Endothelial cell of umbilical vein (primary cell): ENCODE measurements at regions not wholly inside any gene's neighbourhood (a gene's known extent, or its start where the extent isn't known, plus 50 kb on each side); places are given as distances from the start of the nearest gene placed in this dataset.

ENCODE experiments used
- BruUV-seq: library from RNA; stranded (reverse); fragments of 400-500 nt; replicated peaks from 2 replicates; lab custom pipeline; 2021; lab: Mats Ljungman, UMichigan
- CTCF ChIA-PET: fragments of 300-600, 350-600 bp; sonication (Branson Sonifier 250); formaldehyde crosslinking; loops from one replicate; lab custom pipeline; 2021; ENCODE audit warnings: antibody characterized with exemption, inconsistent platforms; lab: Charles Lee
- POLR2A ChIA-PET: fragments of 300-600, 350-600 bp; sonication (Branson Sonifier 250); formaldehyde crosslinking; loops from one replicate; lab custom pipeline; 2021; ENCODE audit warnings: antibody characterized with exemption, inconsistent platforms; lab: Charles Lee
- DNase-seq: peaks from one replicate; pipeline ENCODE4 v3.0.0-alpha.2; 2011; ENCODE audit warnings: low read depth, low spot score
- FAIRE-seq: peaks from 2 replicates; lab custom pipeline; 2011; peaks lifted over from hg19 to GRCh38; lab: Jason Lieb, UNC
- H2AFZ ChIP-seq: 2 replicates; pipeline ENCODE4 v1.6.0; 2012; ENCODE audit warnings: low read depth, low read length, control low read depth, inconsistent platforms
- H3K27ac ChIP-seq: 2 replicates; pipeline ENCODE4 v1.5.1; 2011; ENCODE audit warnings: low read depth, mild to moderate bottlenecking, control low read depth, low read length, moderate library complexity; ENCODE audit not compliant: insufficient read depth
- H3K27me3 ChIP-seq, 2 experiments: 2 replicates each; pipeline versions ENCODE4 v1.6.0 to v1.6.1; 2011; ENCODE audit warnings: low read length in 2 of 2, mixed read lengths in 1 of 2; ENCODE audit not compliant: control insufficient read depth in 2 of 2, insufficient read depth in 2 of 2
- H3K36me3 ChIP-seq, 2 experiments: 2 replicates in 1 of 2; 3 replicates in 1 of 2; pipeline ENCODE4 v1.5.1; 2011; ENCODE audit warnings: low read length in 2 of 2, mild to moderate bottlenecking in 1 of 2, moderate library complexity in 1 of 2; ENCODE audit not compliant: control insufficient read depth in 2 of 2, insufficient read depth in 2 of 2; ENCODE audit errors: extremely low read depth in 1 of 2
- H3K4me1 ChIP-seq: 3 replicates; pipeline ENCODE4 v1.5.1; 2011; ENCODE audit warnings: mild to moderate bottlenecking, low read length; ENCODE audit not compliant: control insufficient read depth, insufficient read depth; ENCODE audit errors: extremely low read depth
- H3K4me2 ChIP-seq: 2 replicates; pipeline ENCODE4 v1.6.1; 2011; ENCODE audit warnings: low read length, control low read depth, mixed read lengths; ENCODE audit not compliant: insufficient read depth
- H3K4me3 ChIP-seq, 3 experiments: fragments of 200-600 bp in 1 of 3; sonication (generic), shearing (Covaris generic) in 1 of 3; replicated peaks in 1 of 3; 2 replicates each; pipeline ENCODE4 v1.5.1; 2011 to 2016; ENCODE audit warnings: control low read depth in 3 of 3, low read length in 3 of 3, mild to moderate bottlenecking in 2 of 3, inconsistent platforms in 1 of 3, low read depth in 1 of 3, moderate library complexity in 1 of 3; ENCODE audit not compliant: insufficient read depth in 1 of 3
- H3K79me2 ChIP-seq: 2 replicates; pipeline ENCODE4 v1.6.0; 2012; ENCODE audit warnings: low read length, inconsistent platforms; ENCODE audit not compliant: control insufficient read depth, insufficient read depth
- H3K9ac ChIP-seq: replicated peaks from 2 replicates; pipeline ENCODE3; 2011; ENCODE audit warnings: low read length, control low read depth; ENCODE audit not compliant: insufficient read depth; ENCODE audit errors: extremely low read depth
- H3K9me1 ChIP-seq: replicated peaks from 3 replicates; pipeline ENCODE4 v1.6.0; 2011; ENCODE audit warnings: mild to moderate bottlenecking, low read length; ENCODE audit not compliant: control insufficient read depth, insufficient read depth; ENCODE audit errors: extremely low read depth
- H3K9me3 ChIP-seq: replicated peaks from 2 replicates; pipeline ENCODE4 v1.5.1; 2012; ENCODE audit warnings: low read length, inconsistent platforms; ENCODE audit not compliant: control insufficient read depth, insufficient read depth
- H4K20me1 ChIP-seq: replicated peaks from 2 replicates; pipeline ENCODE3; 2011; ENCODE audit warnings: mild to moderate bottlenecking, low read length; ENCODE audit not compliant: control insufficient read depth, insufficient read depth; ENCODE audit errors: extremely low read depth
- FOS ChIP-seq: IDR thresholded peaks from 2 replicates; pipeline ENCODE4 v1.6.1; 2011; ENCODE audit warnings: mild to moderate bottlenecking, low read length, moderate library complexity, borderline replicate concordance; ENCODE audit not compliant: insufficient read depth
- GATA2 ChIP-seq: IDR thresholded peaks from 2 replicates; pipeline ENCODE4 v1.7.0; 2011; ENCODE audit warnings: low read depth, mild to moderate bottlenecking, moderate library complexity, mixed read lengths, low read length; ENCODE audit not compliant: insufficient read length, insufficient read depth
- MYC ChIP-seq: IDR thresholded peaks from one replicate; pipeline ENCODE4 v1.6.1; 2011; ENCODE audit warnings: mild to moderate bottlenecking, low read depth, low read length
- POLR2A ChIP-seq: IDR thresholded peaks from 2 replicates; pipeline ENCODE4 v1.6.1; 2012; ENCODE audit warnings: low read depth, mild to moderate bottlenecking, control low read depth, low read length
- POLR2AphosphoS5 ChIP-seq: IDR thresholded peaks from 2 replicates; pipeline ENCODE4 v1.6.1; 2012; ENCODE audit warnings: low read depth, mild to moderate bottlenecking, control low read depth, low read length, moderate library complexity; ENCODE audit not compliant: insufficient read depth
- dilution Hi-C: fragments of 300-500 bp; cut with MboI; formaldehyde crosslinking; loops from one replicate; pipeline ENCODE4 v1.15.0; 2019; ENCODE audit warnings: low sequenced_read_pairs; ENCODE audit not compliant: extremely low pct_ligation_motif_present
- intact Hi-C: fragments of 100-400 bp; cut with micrococcal nuclease; formaldehyde crosslinking; loops from one replicate; pipeline ENCODE4 v1.10.0; 2022
- TF ChIP-seq, protein P1 (sequence below): IDR thresholded peaks from 2 replicates; pipeline ENCODE4 v1.6.1; 2011; ENCODE audit not compliant: insufficient read depth, insufficient read length
- TF ChIP-seq, protein P2 (sequence below), 2 donors: IDR thresholded peaks; 1 replicate in 1 of 2; 2 replicates in 1 of 2; pipeline ENCODE4 v1.5.1; 2011; ENCODE audit warnings: low read length in 2 of 2, mild to moderate bottlenecking in 2 of 2, moderate library complexity in 2 of 2, control low read depth in 1 of 2, inconsistent platforms in 1 of 2, low read depth in 1 of 2; ENCODE audit not compliant: insufficient read depth in 1 of 2; ENCODE audit errors: extremely low read depth in 1 of 2

DNA sequence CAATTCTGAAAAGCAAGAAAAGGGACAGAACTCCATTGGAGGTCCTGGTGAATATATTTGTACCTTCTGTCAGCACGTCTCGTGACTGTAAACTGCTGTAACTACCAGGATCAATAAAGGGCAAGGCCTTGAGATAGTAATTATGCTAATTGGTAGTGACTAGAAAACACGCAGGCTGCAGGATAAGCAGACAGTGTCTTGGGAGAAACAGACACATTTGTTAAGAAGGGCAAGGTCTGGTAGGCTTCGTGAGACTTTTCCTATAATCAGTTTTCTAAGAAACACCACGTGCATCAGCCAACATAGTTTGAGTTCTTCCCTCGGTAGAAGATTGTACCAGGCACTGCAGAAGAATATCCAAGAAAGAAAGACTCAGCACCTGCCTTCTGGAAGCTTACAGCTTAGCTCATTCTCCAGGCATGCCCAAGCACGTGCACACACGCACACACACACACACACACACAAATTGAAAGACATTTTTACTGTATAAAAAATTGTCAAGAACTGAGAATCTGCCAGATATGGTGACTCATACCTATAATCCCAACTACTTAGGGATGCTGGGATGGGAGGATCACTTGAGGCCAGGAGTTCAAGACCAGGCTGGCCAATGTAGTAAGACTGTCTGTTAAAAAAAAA is 167.0 kb upstream of the SASH1 start:
- Histone ChIP-seq H3K4me2 (no peak overlapping the region), H3K79me2 (no peaks in the 10 kb centered on the region), H3K4me1 (peaks cover 5% of the 10 kb centered on the region), H3K9me3 (no peaks in the 10 kb centered on the region), H4K20me1 (no peaks in the 10 kb centered on the region), H3K9me1 (no peaks in the 10 kb centered on the region), H3K27me3 (no peaks in the 10 kb centered on the region), H3K9ac (no peak overlapping the region), H2AFZ (no peak overlapping the region), H3K36me3 (no peaks in the 10 kb centered on the region), H3K4me3 (no peak overlapping the region), H3K27ac (no peak overlapping the region)
- FAIRE-seq: no peak
- intact Hi-C loops: loop anchor here (2.0 to 5.0 kb wide), 3 partner anchors 92 to 433 kb away; no protein-coding TSS in a partner anchor
- DNase-seq: no peak
- BruUV-seq: no TSS peak
- ChIA-PET POLR2A (interaction anchor here (0.6 kb wide), 1 partner anchor 88 kb away, joined by 3 read pairs; no protein-coding TSS in a partner anchor), CTCF (interaction anchor here (2.5 to 3.3 kb wide), 3 partner anchors 289 to 669 kb away, joined by 20 to 25 read pairs (median 21); no protein-coding TSS in a partner anchor)
- dilution Hi-C loops: no loop called here
- TF ChIP-seq GATA2: no peak
- TF ChIP-seq MYC: no peak
- TF ChIP-seq FOS: no peak

DNA sequence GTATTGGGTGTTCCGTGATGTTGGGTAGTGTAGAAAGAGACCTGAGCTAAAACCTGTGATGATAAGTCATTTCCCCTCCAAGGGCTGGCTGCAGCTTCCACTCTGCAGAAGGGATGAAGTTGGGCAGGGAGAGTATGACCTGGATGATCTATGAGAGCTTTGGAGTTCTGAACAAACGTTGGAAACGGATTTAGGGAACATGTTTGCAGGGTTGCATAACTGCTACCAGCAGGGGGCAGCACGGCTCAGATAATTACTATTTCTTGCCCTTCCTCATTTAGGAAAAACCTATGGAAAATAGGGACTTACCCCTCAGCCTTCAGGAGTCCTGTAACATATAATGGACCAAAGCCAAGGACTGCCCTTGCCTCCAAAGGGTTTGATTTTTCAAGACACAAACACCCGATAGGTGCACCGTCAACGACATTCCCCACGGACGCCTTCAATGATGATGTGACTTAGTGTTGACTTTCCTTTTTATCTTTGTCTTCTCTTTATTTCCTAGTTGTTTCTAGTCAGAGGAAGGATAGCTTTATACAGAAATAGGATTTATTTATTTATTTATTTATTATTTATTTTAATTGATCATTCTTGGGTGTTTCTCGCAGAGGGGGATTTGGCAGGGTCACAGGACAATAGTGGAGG is 164.9 kb upstream of the SASH1 start:
- H3K9ac ChIP-seq: no peak overlapping the region

More for the DNA sequence above, 164.9 kb upstream of the SASH1 start:
- H3K9me1 ChIP-seq: no peaks in the 10 kb centered on the region
- H3K27ac ChIP-seq: no peak overlapping the region
- H3K4me1 ChIP-seq: peaks cover 5% of the 10 kb centered on the region
- H2AFZ ChIP-seq: peak overlapping the region; percentile 31
- H4K20me1 ChIP-seq: no peaks in the 10 kb centered on the region
- DNase-seq (peak; percentile 72), FAIRE-seq (peak; percentile 80)
- no peaks in the 10 kb centered on the region for H3K79me2 ChIP-seq
- H3K4me3 ChIP-seq: no peak overlapping the region
- BruUV-seq: no TSS peak
- no peaks in the 10 kb centered on the region for H3K36me3 ChIP-seq
- CTCF ChIA-PET: interaction anchor here (0.6 to 3.3 kb wide), 41 partner anchors 9 to 786 kb away, joined by 3 to 25 read pairs (median 4); no protein-coding TSS in a partner anchor
- TF ChIP-seq POLR2A (no peak), POLR2AphosphoS5 (no peak), MYC (no peak)
- TF ChIP-seq, protein P1, sequence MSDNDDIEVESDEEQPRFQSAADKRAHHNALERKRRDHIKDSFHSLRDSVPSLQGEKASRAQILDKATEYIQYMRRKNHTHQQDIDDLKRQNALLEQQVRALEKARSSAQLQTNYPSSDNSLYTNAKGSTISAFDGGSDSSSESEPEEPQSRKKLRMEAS: no peak
- TF ChIP-seq, protein P2, sequence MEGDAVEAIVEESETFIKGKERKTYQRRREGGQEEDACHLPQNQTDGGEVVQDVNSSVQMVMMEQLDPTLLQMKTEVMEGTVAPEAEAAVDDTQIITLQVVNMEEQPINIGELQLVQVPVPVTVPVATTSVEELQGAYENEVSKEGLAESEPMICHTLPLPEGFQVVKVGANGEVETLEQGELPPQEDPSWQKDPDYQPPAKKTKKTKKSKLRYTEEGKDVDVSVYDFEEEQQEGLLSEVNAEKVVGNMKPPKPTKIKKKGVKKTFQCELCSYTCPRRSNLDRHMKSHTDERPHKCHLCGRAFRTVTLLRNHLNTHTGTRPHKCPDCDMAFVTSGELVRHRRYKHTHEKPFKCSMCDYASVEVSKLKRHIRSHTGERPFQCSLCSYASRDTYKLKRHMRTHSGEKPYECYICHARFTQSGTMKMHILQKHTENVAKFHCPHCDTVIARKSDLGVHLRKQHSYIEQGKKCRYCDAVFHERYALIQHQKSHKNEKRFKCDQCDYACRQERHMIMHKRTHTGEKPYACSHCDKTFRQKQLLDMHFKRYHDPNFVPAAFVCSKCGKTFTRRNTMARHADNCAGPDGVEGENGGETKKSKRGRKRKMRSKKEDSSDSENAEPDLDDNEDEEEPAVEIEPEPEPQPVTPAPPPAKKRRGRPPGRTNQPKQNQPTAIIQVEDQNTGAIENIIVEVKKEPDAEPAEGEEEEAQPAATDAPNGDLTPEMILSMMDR (IDR thresholded peaks at IDR 0.05; ENCODE audit: extremely low read depth in 1 of 2, insufficient read depth in 1 of 2, low read depth in 1 of 2, low read length in 2 of 2): peak; percentile 70 to 82
- H3K9me3 ChIP-seq: no peaks in the 10 kb centered on the region
- H3K4me2 ChIP-seq: no peak overlapping the region
- H3K27me3 ChIP-seq: no peaks in the 10 kb centered on the region
- intact Hi-C loops: loop anchor here (1.0 to 5.0 kb wide), 9 partner anchors 74 to 431 kb away; no protein-coding TSS in a partner anchor
- dilution Hi-C loops: no loop called here
- POLR2A ChIA-PET: no interaction called here
